ENCODE measurements at regions not wholly inside any gene's neighbourhood (a gene's known extent, or its start where the extent isn't known, plus 50 kb on each side); places are given as distances from the start of the nearest gene placed in this dataset.

GRCh38 chr2:56534321-56534720, 350.5 kb downstream of the CCDC85A start:
- TF ChIP-seq JUN (IDR thresholded peaks at IDR 0.05; ENCODE audit: borderline replicate concordance, insufficient read depth, insufficient read length, low read depth) (no peak), MAX (IDR thresholded peaks at IDR 0.05; ENCODE audit: insufficient read depth, insufficient read length) (no peak), CTCF (IDR thresholded peaks at IDR 0.05; ENCODE audit: extremely low read depth in 1 of 2, insufficient read depth in 1 of 2, low read depth in 1 of 2, low read length in 2 of 2) (no peak), FOS (IDR thresholded peaks at IDR 0.05; ENCODE audit: borderline replicate concordance, insufficient read depth, low read length) (no peak), POLR2A (IDR thresholded peaks at IDR 0.05; ENCODE audit: low read depth, low read length) (no peak)

All from endothelial cell of umbilical vein (primary cell).